ENCODE measurements at regions not wholly inside any gene's neighbourhood (a gene's known extent, or its start where the extent isn't known, plus 50 kb on each side); places are given as distances from the start of the nearest gene placed in this dataset.

GRCh38 chr7:149561072-149561471 lies 63.5 kb upstream of the ZNF746 start:
- TF ChIP-seq EZH2 (IDR thresholded peaks at IDR 0.05; ENCODE audit: borderline replicate concordance, low read length) (no peak), CTCF (conservative IDR thresholded peaks at IDR 0.05 in 1 of 2, IDR thresholded peaks at IDR 0.05 in 1 of 2; ENCODE audit: extremely low read depth in 1 of 2, insufficient read depth in 1 of 2, low read depth in 1 of 2, low read length in 2 of 2) (no peak)

Data from mammary epithelial cell (primary cell).